ENCODE measurements at regions not wholly inside any gene's neighbourhood (a gene's known extent, or its start where the extent isn't known, plus 50 kb on each side); places are given as distances from the start of the nearest gene placed in this dataset.
"Not testable (repeated sequence)": the region's sequence is repeated elsewhere in the genome, so short reads cannot be mapped to it uniquely, and the experiment has no call there.

- no peak for DNase-seq (ENCODE audit: low spot score)
These were observed 363.5 kb downstream of the MRPL39 start for GRCh38 chr21:25243808-25244207.

- no peak for DNase-seq (ENCODE audit: low spot score)
These were observed 366.3 kb downstream of the MRPL39 start for GRCh38 chr21:25240974-25241373.

- DNase-seq (ENCODE audit: low spot score), result no peak
These were observed 372.2 kb downstream of the MRPL39 start for GRCh38 chr21:25234857-25235801.

- DNase-seq (ENCODE audit: low spot score), result no peak
These were observed 386.3 kb downstream of the MRPL39 start for GRCh38 chr21:25220954-25221353.

GRCh38 chr21:25220169-25220568 lies 387.1 kb downstream of the MRPL39 start:
- DNase-seq (ENCODE audit: low spot score), result no peak

- no peak for DNase-seq (ENCODE audit: low spot score)
These were observed 391.4 kb downstream of the MRPL39 start for GRCh38 chr21:25215698-25216384.

GRCh38 chr21:25214676-25215075 lies 392.6 kb downstream of the MRPL39 start:
- no peak for DNase-seq (ENCODE audit: low spot score)

- no peak for DNase-seq (ENCODE audit: low spot score)
These were observed 407.3 kb downstream of the MRPL39 start for GRCh38 chr21:25199944-25200343.

GRCh38 chr21:25191141-25191540 lies 416.1 kb downstream of the MRPL39 start:
- DNase-seq (ENCODE audit: low spot score), result no peak

- no peak for DNase-seq (ENCODE audit: low spot score)
These were observed 417.8 kb downstream of the MRPL39 start for GRCh38 chr21:25189497-25189896.

- no peak for DNase-seq (ENCODE audit: low spot score)
These were observed 418.6 kb downstream of the MRPL39 start for GRCh38 chr21:25188677-25189079.

- no peak for DNase-seq (ENCODE audit: low spot score)
These were observed 421.0 kb downstream of the MRPL39 start for GRCh38 chr21:25186273-25186672.

- no peak for DNase-seq (ENCODE audit: low spot score)
These were observed 423.7 kb downstream of the MRPL39 start for GRCh38 chr21:25183577-25183976.

- DNase-seq (ENCODE audit: low spot score), result not testable (repeated sequence)
These were observed 425.6 kb downstream of the MRPL39 start for GRCh38 chr21:25181690-25182089.

GRCh38 chr21:25179116-25179515 lies 428.2 kb downstream of the MRPL39 start:
- no peak for DNase-seq (ENCODE audit: low spot score)

GRCh38 chr21:25176637-25177412 lies 430.5 kb downstream of the MRPL39 start:
- no peak for DNase-seq (ENCODE audit: low spot score)

- no peak for DNase-seq (ENCODE audit: low spot score)
These were observed 431.3 kb downstream of the MRPL39 start for GRCh38 chr21:25175938-25176337.

GRCh38 chr21:25171438-25171837 lies 435.8 kb downstream of the MRPL39 start:
- DNase-seq (ENCODE audit: low spot score), result no peak

- DNase-seq (ENCODE audit: low spot score), result no peak
These were observed 436.6 kb downstream of the MRPL39 start for GRCh38 chr21:25170681-25171080.

GRCh38 chr21:25169370-25169769 lies 437.9 kb downstream of the MRPL39 start:
- DNase-seq (ENCODE audit: low spot score), result no peak

- not testable (repeated sequence) for DNase-seq (ENCODE audit: low spot score)
These were observed 440.4 kb downstream of the MRPL39 start for GRCh38 chr21:25166904-25167303.

GRCh38 chr21:25161571-25161970 lies 445.7 kb downstream of the MRPL39 start:
- no peak for DNase-seq (ENCODE audit: low spot score)
